Type B pancreatic cell (in vitro differentiated cells): ENCODE measurements at regions not wholly inside any gene's neighbourhood (a gene's known extent, or its start where the extent isn't known, plus 50 kb on each side); places are given as distances from the start of the nearest gene placed in this dataset.
"Not testable (repeated sequence)": the region's sequence is repeated elsewhere in the genome, so short reads cannot be mapped to it uniquely, and the experiment has no call there.

ENCODE experiments used
- DNase-seq: peaks from one replicate; pipeline ENCODE4 v3.0.0; 2021; ENCODE audit warnings: mixed read lengths; ENCODE audit not compliant: unreplicated experiment; ENCODE audit errors: extremely low spot score
- H3K27ac Mint-ChIP-seq: 2 replicates; pipeline ENCODE4 v1.8.0; 2021; ENCODE audit warnings: mild to moderate bottlenecking, mixed read lengths
- H3K27me3 Mint-ChIP-seq: 2 replicates; pipeline ENCODE4 v1.8.0; 2021; ENCODE audit warnings: mixed read lengths
- H3K36me3 Mint-ChIP-seq: 2 replicates; pipeline ENCODE4 v1.8.0; 2021; ENCODE audit warnings: mixed read lengths
- H3K4me1 Mint-ChIP-seq: one replicate; pipeline ENCODE4 v1.8.0; 2021; ENCODE audit warnings: mixed read lengths; ENCODE audit not compliant: unreplicated experiment
- H3K4me3 Mint-ChIP-seq: 2 replicates; pipeline ENCODE4 v1.8.0; 2021; ENCODE audit warnings: mild to moderate bottlenecking, mixed read lengths
- H3K9me3 Mint-ChIP-seq: 2 replicates; pipeline ENCODE4 v1.8.0; 2021; ENCODE audit warnings: mixed read lengths
- CTCF ChIP-seq: fragments of 200-600 bp; sonication (generic); conservative IDR thresholded peaks from 2 replicates; pipeline ENCODE4 v1.5.0; 2021; ENCODE audit warnings: antibody characterized with exemption, mild to moderate bottlenecking

GRCh38 chr2:234881413-234882241 is 70.2 kb upstream of the SH3BP4 start:
- Mint-ChIP-seq H3K36me3 (no peaks in the 10 kb centered on the region), H3K4me3 (peak overlapping the region; percentile 43), H3K27me3 (no peaks in the 10 kb centered on the region), H3K9me3 (peaks cover 6% of the 10 kb centered on the region), H3K4me1 (peaks cover 39% of the 10 kb centered on the region), H3K27ac (peak overlapping the region; percentile 48)
- TF ChIP-seq CTCF: peak; percentile 85
- peak; percentile 85 for DNase-seq

- no peaks in the 10 kb centered on the region for H3K27me3 Mint-ChIP-seq
- DNase-seq: peak; percentile 36
- H3K4me1 Mint-ChIP-seq: peaks cover 34% of the 10 kb centered on the region
- H3K36me3 Mint-ChIP-seq: no peaks in the 10 kb centered on the region
- H3K4me3 Mint-ChIP-seq: peak overlapping the region; percentile 16
- TF ChIP-seq CTCF: no peak
- H3K27ac Mint-ChIP-seq: no peak overlapping the region
- H3K9me3 Mint-ChIP-seq: peaks cover 11% of the 10 kb centered on the region
Observed at GRCh38 chr2:234880551-234881211, 71.1 kb upstream of the SH3BP4 start.

- H3K4me3 Mint-ChIP-seq: no peak overlapping the region
- H3K27me3 Mint-ChIP-seq: no peaks in the 10 kb centered on the region
- no peak overlapping the region for H3K27ac Mint-ChIP-seq
- H3K4me1 Mint-ChIP-seq: peaks cover 27% of the 10 kb centered on the region
- TF ChIP-seq CTCF: no peak
- DNase-seq: peak; percentile 13
- H3K36me3 Mint-ChIP-seq: no peaks in the 10 kb centered on the region
- H3K9me3 Mint-ChIP-seq: peaks cover 11% of the 10 kb centered on the region
Observed at GRCh38 chr2:234879671-234880455, 72.0 kb upstream of the SH3BP4 start.

- H3K4me1 Mint-ChIP-seq: peaks cover 13% of the 10 kb centered on the region
Observed at GRCh38 chr2:234876621-234877020, 75.2 kb upstream of the SH3BP4 start.

GRCh38 chr2:234874347-234875046 is 77.3 kb upstream of the SH3BP4 start:
- peaks cover 11% of the 10 kb centered on the region for H3K9me3 Mint-ChIP-seq
- no peaks in the 10 kb centered on the region for H3K36me3 Mint-ChIP-seq
- H3K4me3 Mint-ChIP-seq: no peak overlapping the region
- DNase-seq: peak; percentile 42
- H3K27me3 Mint-ChIP-seq: no peaks in the 10 kb centered on the region
- TF ChIP-seq CTCF: no peak
- H3K27ac Mint-ChIP-seq: no peak overlapping the region
- peaks cover 4% of the 10 kb centered on the region for H3K4me1 Mint-ChIP-seq

More at GRCh38 chr2:234876621-234877020, 75.2 kb upstream of the SH3BP4 start:
- not testable (repeated sequence) for H3K27me3 Mint-ChIP-seq, H3K4me3 Mint-ChIP-seq, H3K36me3 Mint-ChIP-seq, DNase-seq, H3K27ac Mint-ChIP-seq
- peaks cover 11% of the 10 kb centered on the region for H3K9me3 Mint-ChIP-seq
